ENCODE measurements at regions not wholly inside any gene's neighbourhood (a gene's known extent, or its start where the extent isn't known, plus 50 kb on each side); places are given as distances from the start of the nearest gene placed in this dataset.

GRCh38 chr5:108562205-108562454, 180.2 kb upstream of the FBXL17 start:
- TF ChIP-seq CTCF (IDR thresholded peaks at IDR 0.05), result no peak
- no peak for TF ChIP-seq POLR2A (IDR thresholded peaks at IDR 0.05)

Data from lower leg skin (tissue), 3 donors.